Activated naive CD4-positive, alpha-beta T cell treated with anti-CD3 and anti-CD28 coated beads, Interleukin-2, amount 50 U/mL, for 16 hours (primary cell): ENCODE measurements at regions not wholly inside any gene's neighbourhood (a gene's known extent, or its start where the extent isn't known, plus 50 kb on each side); places are given as distances from the start of the nearest gene placed in this dataset.
"Not testable (repeated sequence)": the region's sequence is repeated elsewhere in the genome, so short reads cannot be mapped to it uniquely, and the experiment has no call there.

ENCODE experiments used
- DNase-seq: peaks from one replicate; pipeline ENCODE4 v3.0.0-alpha.2; 2020

DNA sequence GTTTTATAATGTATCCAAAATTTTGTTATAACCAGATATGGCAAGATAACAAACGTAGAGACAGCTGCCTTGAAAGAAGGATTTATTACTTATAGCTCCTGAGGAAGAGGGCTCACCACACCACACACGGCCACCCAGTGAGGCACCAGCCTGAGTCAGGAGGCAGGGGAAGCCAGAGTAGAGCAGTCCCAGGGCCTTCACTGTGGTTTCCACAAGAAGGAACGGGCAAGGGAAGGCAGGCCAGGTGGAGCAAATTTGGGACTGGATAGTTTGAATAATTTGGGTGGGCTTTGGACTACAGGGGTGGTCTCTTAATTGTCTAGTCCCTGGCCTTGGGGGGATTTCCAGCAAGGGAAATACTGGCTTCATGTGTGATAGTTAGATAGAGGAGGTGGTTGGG, 72.5 kb downstream of the RRAGC start:
- DNase-seq, result no peak

DNA sequence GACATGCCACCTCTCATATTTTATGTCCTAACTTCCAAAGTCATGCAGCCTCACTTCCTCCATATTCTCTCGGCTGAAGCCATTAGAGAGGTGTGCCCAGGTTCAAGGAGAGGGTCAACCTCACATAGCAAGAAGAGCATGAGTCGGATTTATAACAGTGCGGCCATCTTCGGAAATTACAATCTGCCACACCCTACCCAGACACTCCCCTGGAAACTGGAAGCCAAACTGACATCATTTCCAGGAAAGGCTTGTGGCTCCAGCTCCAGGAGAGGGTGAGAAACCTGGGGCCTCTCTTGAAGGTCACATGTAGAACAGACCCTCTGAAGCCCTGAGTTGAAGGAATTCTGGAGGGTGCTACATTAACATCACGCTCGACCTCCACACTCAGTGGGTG, 73.5 kb downstream of the RRAGC start:
- no peak for DNase-seq

DNA sequence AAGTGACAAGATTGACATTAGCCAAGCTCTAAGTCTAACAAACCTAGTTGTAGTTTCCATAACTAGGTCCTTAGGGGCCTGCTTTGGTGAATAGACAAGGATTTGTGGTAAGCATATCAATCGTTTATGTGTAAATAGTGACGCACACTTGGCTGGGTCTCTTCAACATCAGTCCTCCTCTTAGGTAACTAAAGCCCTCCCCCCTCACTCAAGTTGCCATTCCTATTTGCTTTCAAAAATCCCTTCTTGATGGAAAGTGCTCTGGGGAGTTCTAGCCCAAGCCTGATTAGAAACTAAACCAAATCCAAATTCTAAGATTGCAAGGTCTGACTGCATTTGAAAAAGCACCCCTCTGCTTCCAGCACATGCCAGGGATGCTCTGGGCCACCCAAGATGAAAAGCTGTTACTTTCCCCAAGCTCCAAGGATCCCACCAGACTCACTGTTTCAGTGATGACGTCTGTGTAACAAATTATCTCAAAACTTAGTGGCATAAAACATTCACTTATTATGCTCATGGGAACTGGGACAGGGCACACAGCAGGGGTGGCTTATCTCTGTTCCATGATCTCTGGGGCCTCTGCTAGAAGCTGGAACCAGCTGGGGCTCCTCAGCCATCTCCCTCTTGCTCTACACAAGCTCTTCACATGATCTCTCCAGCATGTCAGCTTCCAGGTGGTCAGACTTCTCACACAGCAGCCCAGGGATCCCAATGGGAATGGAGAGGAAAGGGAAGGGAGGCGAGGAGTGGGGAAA, 74.1 kb downstream of the RRAGC start:
- DNase-seq, result no peak

DNA sequence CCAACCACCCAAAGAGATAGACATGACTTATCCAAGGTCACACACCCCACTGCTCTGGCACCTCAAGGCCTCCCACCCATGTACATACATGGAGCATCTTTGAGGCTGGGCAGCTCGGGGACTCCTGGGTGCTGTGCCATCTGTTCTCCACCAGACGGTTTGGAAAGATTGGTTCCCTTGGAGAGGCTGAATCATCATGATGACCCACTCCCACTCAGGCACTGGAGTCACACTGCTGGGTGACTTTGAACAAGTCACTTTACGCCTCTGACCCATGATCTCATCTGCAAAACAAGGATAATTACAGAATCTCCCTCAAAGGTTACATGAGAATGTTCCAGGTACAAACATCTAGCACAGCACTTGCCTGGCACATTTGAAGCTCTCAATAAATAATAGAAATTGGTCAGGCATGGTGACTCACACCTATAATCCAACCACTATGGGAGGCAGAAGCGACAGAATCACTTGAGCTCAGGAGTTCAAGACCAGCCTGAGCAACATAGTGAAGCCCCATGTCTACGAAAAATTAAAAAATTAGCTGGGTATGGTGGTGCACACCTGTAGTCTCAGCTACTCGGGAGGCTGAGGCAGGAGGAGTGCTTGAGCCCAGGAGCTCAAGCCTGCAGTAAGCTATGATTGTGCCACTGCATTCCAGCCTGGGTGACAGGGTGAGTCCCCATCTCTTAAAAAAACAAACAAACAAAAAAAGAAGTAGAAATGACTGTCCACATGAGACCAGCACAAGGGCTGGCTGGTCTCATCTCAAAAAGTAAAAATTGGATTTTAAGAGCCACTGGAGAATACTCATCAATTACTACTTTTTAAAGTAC, 74.9 kb downstream of the RRAGC start:
- no peak for DNase-seq

DNA sequence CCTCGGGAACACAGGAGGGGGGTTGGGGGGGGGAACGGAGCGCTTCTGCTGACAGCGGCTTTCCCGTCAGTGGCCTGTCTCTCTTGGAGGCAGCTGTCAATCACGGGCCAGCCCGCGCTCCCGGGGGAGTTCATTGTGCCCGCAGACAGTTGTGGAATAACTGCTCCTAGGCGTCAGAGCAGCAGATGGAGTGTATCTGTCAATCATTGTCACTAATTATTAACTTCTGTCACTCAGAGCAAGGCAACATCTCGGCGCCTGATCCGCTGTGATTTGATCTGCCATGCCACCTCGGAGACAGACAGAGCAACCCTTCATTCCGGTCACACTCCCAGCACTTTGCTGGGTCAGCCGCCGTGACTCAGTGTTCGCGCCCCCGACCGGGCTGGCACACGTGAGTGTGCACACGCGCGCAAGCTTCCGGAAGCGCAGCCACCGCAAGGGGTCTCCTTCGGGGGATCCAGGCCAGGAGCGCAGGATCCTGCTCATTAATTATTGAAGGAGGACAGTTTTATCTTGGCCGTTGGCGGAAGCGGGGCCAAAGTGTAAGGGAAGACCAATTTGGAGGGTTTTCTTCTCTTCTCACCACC, 75.8 kb downstream of the RRAGC start:
- no peak for DNase-seq

DNA sequence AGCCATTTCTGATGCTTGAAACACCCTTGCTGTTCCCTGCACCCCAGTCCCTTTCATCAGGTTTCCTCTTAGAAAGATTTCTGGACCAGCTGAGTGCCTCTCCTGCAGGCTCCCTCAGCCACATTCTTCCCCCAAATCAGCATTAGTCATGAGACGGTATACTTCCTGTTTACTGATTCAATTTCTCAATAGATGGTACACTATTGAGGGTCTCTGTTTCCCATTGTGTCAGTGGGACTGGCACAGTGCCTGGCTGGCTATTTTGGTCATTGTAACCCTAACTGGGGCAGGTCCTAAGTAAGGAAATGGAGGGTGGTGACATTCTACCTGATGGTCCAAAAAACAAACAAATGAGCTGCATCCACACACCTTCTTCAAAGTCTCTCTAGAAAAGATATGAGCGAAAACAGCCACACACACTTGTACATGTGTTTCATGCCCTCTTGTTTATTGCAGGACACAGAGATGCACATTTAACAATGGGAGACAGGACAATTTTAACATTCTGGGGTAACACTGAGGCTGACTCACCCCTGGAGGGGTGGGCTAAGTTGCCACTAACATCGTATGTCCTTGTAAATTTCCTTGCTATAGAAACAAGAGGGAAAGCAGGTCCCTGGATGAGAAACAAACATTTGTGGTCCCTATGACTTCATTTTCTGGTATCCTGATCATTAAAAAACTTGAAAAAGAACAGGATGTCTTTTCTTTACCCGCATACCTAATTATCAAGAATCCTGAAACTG, 77.5 kb downstream of the RRAGC start:
- no peak for DNase-seq

DNA sequence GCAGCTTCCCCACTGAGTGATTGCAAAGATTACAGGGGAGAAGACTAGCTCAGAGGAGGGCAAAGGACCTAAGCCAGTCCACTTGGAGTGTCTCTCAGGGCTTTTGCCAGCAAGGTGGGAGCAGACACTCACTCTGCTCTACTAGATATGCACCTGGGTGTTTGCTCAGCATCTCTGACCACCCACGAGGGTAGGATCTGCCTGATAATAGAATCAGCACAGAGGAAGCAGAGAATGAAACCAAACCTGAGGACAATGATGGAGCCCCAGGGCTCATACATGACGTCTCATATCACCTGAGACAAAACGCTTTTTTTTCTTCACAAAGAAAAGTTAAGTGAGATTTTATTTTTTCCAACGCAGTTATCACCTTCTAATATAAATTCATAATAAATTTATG, 79.4 kb downstream of the RRAGC start:
- DNase-seq, result no peak

DNA sequence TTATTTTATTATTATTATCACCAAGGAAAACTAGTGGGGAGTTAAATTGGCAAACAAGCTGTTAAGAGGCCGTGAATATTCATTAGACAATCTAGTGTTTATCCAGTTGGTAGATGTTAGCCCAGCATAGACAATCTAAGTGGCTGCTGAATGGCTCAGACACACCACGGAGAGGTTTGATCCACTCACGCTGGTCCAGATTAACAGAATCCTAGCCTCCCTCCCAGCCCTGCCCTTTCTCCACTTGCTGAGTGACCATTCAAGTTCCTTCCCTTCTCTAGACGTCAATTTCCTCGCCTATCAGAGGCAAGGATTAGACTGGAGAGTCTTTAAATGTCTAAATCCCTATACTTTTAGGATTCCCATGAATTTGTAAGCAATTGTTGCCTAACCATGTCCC, 80.1 kb downstream of the RRAGC start:
- DNase-seq, result no peak

DNA sequence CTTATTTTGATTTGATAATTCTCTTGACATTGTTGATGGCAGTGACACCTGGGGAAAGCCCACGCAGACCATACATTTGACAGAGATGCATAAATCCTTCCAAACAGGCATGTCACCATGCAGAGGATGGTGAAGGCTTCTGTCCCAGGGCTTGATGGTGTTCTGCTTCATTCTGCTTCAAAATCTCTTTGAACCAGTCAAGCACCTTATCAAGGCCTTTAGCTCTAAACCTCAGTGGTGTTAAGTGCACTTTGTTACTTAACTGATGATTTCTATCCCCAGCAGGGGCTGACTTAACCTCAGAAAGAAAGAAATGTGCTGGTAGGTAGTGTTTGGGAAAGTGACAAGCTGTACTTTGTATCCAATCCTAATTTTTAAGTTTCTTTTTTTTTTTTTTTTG, 81.1 kb downstream of the RRAGC start:
- no peak for DNase-seq

DNA sequence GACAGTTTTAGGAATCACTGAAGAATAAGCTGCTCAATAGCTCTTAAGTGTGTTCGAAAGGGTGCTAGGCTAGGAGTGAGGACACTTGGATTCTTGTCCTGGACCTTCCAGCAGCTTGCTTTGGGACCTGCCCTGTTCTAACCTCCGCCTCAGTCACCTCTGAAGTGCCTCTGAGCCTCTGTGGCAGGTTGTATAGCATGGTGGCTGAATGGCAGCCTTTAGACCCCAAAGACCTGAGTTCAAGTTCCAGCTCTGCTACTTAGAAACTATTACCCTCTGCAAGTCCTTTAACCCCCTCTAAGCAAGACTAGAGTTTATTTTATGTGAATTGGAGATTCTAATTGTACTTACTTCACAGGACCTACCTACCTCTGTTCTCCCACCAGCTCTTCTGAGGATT, 81.5 kb downstream of the RRAGC start:
- DNase-seq, result no peak

DNA sequence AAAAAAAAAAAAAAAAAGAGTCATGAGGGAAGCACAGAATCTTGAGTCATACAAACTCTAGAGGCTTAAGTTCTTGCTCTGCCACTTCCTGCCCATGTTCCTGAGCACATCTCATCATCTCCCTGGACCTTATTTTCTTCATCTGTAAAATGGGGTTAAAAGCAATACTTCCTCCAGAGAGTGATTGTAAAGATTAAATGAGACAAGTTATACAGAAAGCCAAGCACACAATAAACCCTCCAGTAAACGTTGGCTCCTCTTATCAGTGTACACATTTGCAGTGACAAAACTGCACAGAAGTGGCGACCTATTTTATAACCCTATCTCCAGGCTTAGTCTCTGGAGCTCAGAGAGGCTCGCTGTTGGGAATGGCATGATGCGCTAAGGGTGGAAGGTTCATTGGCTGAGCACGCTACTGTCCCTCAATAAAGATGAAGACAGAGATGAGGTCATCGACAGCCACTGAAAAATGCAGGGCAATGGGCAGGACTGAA, 82.1 kb downstream of the RRAGC start:
- DNase-seq, result no peak

DNA sequence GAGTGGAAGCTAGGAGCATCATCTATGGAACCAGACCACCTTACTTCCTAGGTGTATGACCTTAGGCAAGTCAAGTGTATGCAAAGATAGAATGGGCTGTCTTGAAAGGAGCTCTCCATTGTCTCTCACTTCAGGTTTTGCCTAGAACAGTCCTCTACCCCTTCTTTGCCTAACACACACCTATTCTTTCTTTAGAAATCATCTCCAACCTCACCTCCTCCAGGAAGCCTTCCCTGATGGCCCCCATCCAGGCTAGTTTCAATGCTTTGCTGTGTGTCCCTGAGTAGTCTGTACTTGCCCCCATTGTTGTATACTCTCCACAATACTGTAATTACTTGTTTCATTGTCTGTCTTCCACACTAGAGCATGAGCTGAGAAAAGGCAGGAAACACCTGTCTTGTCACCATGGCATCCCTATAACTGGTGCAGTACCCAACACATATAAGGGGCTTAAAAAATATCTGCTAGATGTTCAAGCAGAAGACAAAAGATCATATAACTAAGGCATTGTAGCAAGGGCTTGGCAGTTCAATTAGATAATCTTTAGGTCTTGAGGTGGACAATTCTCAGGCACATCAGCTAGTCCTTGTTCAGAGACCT, 83.0 kb downstream of the RRAGC start:
- DNase-seq, result no peak

DNA sequence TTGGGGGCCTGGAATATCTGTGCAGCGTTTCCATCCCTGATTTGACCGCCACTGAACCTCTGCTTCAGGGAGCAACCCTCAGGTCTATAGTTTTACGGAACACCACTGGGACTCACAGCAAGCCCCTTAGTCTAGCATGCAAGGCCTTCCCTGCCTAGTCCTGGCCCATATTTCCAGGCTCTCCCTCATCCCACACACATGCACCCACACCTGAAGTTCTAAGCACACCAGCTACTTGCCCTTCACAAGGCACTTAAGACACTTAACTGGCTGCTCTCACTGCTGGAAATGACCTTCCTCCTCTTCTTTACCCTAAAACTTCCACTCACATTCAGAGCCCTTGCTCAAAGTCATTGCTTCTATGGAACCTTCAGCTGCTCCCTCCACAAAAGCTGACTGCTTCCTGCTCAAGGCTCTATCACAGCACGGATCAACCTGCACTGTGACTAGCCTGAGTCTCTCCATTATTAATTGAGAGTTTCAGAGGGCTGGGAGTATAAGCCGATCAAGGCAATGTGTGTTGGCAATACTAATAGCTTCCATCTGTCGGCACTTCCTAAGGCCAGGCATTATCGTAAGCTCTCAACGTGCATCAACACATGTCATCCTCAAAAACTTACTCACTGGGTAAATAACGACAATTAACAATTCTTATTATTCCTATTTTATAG, 84.3 kb downstream of the RRAGC start:
- DNase-seq, result no peak

DNA sequence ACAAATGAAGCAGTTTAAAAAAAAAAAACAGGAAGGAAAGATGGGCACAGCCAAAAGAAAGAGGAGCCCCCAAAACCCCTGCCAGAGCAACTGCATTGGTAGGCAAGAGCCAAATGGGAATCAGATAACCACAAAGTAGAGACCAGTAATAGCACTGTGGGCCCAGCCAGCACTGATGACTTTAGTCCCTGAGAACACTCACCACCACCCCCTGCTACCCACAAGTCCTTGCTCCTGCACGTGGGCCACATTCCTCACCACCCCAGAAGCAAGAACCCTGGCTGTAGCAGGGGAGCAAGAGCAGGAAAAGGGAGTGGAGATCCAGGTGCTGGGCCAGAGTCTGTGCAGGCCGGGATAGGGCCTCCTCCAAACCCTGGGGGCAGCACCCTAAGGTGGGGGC, 86.1 kb downstream of the RRAGC start:
- no peak for DNase-seq

DNA sequence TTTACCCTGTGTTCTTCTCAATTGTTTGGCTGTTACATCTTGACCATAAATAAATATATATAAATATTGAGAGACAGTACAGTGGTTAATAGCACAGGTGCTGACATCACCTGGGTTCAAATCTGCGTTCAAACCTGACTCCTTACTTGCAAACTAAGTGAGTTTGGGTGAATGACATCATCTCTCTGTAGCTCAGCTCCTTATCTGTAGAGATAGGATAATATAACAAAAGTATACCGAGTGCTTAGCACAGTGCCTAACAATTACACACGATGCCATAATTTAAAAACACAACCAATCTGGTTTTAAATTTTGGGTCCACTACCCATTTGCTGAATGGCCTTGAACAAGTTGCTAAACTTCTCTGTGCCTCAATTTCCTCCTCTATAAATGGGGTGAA, 86.6 kb downstream of the RRAGC start:
- DNase-seq, result no peak

DNA sequence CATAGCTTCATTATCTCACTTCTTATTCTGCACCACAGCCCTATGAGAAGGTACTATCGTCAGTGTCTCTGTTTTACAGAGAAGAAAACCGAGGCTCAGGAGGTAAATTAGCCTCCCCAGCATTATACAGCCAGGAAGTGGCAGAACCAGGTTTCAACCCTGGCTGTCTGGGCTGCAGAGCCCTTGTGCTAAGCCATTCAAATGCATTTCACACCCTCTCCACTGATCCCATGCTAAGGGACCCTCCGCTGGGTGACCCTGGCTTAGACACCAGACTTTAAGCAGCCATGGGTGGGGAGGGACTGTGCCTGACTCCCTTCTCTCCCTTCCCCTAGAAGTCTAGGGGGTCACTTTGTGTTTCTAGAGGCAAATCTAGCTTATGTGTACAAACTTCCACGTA, 87.5 kb downstream of the RRAGC start:
- DNase-seq, result no peak

DNA sequence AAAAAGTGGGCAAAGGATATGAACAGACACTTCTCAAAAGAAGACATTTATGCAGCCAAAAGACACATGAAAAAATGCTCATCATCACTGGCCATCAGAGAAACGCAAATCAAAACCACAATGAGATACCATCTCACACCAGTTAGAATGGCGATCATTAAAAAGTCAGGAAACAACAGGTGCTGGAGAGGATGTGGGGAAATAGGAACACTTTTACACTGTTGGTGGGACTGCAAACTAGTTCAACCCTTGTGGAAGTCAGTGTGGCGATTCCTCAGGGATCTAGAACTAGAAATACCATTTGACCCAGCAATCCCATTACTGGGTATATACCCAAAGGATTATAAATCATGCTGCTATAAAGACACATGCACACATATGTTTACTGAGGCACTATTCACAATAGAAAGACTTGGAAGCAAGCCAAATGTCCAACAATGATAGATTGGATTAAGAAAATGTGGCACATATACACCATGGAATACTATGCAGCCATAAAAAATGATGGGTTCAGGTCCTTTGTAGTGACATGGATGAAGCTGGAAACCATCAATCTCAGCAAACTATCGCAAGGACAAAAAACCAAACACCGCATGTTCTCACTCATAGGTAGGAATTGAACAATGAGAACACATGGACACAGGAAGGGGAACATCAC, 88.9 kb downstream of the RRAGC start:
- DNase-seq, result not testable (repeated sequence)

DNA sequence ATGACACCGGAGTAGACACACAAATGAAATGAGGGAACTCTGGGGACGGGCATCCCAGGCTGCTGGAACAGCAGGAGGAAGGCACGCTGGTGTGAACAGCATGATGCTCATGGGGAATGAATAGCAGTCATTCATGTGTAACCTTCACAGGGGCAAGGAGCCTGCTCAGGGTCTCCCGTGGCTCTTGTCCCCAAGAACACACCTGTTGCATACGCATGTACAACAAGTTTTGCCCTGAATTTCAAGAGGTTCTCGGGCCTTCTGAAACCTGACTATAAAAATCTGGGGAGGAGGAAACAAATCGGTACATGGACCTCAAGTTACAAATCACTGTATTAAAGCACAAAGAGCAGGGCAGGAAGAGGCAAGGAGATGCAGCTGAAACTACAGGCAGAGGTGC, 93.4 kb downstream of the RRAGC start:
- no peak for DNase-seq

DNA sequence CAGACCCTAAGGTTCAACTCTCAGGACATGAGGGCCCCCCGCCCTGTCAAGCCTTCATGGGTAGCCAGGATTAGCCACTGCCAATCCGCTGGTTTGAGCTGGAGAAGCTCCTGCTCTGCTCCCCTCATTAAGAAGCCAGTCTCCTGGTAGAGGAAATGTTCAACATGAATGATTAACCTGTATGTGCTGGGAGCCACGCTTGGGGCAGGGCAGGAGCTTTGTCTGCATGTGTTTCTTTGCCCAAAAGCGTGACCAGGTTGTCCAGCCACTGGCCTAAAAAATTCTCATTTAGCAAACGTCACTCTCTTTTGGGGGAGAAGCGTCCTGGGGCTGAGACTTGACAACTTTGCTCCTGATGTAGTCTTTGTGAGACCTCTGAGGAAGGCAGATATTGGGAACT, 96.5 kb downstream of the RRAGC start:
- no peak for DNase-seq

DNA sequence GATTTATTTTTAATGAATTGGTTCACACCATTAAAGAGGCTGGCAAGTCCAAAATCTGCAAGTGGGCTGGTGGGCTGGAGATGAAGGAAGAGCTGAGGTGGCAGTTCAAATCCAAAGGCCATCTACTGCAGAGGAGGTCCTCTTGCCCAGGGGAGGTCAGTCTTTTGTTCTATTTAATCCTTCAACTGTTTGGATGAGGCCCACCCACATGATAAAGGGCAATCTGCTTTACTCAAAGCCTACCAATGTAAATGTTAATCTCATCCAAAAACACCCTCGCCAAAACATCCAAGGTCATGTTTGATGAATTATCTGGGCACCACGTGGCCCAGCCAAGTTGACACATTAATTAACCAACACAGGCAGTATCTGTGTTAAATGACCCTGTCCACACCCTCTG, 99.0 kb downstream of the RRAGC start:
- DNase-seq, result no peak

DNA sequence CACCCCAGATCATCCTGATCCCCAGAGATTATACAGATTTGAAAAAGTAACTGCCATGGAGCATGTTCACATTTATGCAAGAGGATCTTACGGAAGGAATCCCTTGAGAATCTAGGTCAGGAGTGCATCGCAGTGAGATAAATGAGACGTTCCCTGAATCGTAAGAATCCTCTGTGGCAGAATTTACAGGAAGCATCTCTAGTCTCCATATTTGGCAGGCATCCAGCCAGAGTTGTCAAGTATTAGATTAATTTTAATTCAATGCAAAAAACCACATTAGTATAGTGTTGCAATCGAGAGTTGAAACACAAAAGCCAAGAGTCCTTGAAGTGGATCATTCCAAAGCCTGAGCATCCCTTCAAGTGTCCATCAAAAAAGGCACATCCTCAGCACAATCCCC, 100.8 kb downstream of the RRAGC start:
- DNase-seq, result no peak
